ENCODE measurements at regions not wholly inside any gene's neighbourhood (a gene's known extent, or its start where the extent isn't known, plus 50 kb on each side); places are given as distances from the start of the nearest gene placed in this dataset.
A peak's percentile ranks its signal among the peaks of the same experiment; 100 is the strongest.

DNA sequence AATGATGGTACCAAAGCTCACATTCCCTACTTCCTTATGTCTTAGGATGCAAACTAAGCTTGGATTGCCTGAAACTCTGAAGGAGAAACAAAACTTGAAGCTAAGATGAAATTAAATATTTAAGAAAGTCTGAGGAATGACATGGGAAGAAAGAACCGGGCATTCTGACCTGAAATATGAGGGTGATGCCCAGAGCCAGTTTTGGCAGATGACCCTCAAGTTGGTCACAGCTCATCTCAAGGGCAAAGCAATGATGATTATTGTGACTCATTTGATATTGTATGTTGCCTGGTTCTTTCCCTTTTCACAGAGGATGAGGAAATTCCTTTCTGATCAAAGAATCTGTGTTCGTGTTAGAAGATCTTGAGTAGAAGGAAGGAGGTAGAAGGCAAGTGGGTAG, 96.0 kb upstream of the NHS start:
- H3K27ac ChIP-seq = no peak overlapping the region
- TF ChIP-seq CTCF (conservative IDR thresholded peaks at IDR 0.05) (no peak), ZFX (IDR thresholded peaks at IDR 0.05) (no peak)

DNA sequence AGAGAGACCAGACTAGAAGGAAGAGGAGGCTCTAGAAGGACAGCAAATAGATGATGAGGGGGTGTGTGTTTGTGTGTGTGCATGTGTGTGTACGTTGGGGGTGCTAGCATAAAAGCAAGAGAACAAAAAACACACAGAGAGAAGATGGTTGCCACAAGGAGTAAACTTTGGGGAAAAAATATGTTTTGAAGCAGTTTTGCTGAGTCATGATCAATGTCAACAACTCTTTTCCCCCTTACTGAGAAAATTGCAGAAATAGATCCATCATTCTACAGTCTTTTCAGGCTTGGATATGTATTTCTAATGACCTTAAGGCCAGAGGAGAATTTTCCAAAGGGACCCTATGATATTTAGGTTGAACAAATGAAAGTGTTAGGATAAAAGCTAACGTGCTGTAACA, 89.0 kb upstream of the NHS start:
- TF ChIP-seq CTCF (conservative IDR thresholded peaks at IDR 0.05) (no peak), ZFX (IDR thresholded peaks at IDR 0.05) (no peak)

GRCh38 chrX:17291171-17291900, 83.7 kb upstream of the NHS start:
- TF ChIP-seq ZFX (IDR thresholded peaks at IDR 0.05) = 0 out of 2 replicates have a peak, but pooled peaks have one; percentile 8
- no peak for TF ChIP-seq CTCF (conservative IDR thresholded peaks at IDR 0.05)
- peak overlapping the region; percentile 30; the same call in 1 of the 2 replicates for H3K27ac ChIP-seq

More for the DNA sequence above, 89.0 kb upstream of the NHS start:
- no peak overlapping the region for H3K27ac ChIP-seq

GRCh38 chrX:17292111-17292527, 82.9 kb upstream of the NHS start:
- TF ChIP-seq ZFX (IDR thresholded peaks at IDR 0.05) = no peak
- TF ChIP-seq CTCF (conservative IDR thresholded peaks at IDR 0.05) = no peak
- H3K27ac ChIP-seq = no peak overlapping the region

GRCh38 chrX:17294561-17294960, 80.4 kb upstream of the NHS start:
- no peak overlapping the region for H3K27ac ChIP-seq
- no peak for TF ChIP-seq ZFX (IDR thresholded peaks at IDR 0.05)
- TF ChIP-seq CTCF (conservative IDR thresholded peaks at IDR 0.05) = no peak

- TF ChIP-seq CTCF (conservative IDR thresholded peaks at IDR 0.05) = no peak
- no peak for TF ChIP-seq ZFX (IDR thresholded peaks at IDR 0.05)
- no peak overlapping the region for H3K27ac ChIP-seq
Observed at GRCh38 chrX:17295791-17296190, 79.2 kb upstream of the NHS start.

DNA sequence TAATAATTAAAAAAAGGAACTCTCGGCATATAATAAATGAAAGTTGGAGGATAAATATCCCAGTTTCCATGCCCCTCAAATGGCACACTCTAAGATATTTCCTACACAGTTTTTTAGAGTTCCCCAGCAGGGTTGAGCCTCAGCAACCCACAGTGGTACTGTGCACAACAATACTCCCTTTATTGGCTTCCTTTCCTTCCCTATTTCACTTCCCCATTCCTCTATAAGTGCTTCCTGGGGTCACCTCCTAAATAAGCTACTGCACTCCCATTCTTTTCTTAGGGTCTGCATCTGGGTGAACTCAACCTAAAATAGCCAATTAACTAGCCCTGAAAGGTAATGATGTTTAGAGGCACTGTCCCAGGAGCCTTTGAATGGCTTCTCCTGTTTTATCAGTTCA, 76.4 kb upstream of the NHS start:
- TF ChIP-seq ZFX (IDR thresholded peaks at IDR 0.05) (no peak), CTCF (conservative IDR thresholded peaks at IDR 0.05) (no peak)
- H3K27ac ChIP-seq = no peak overlapping the region
